ENCODE measurements at regions not wholly inside any gene's neighbourhood (a gene's known extent, or its start where the extent isn't known, plus 50 kb on each side); places are given as distances from the start of the nearest gene placed in this dataset.
A peak's percentile ranks its signal among the peaks of the same experiment; 100 is the strongest.
"Not testable (repeated sequence)": the region's sequence is repeated elsewhere in the genome, so short reads cannot be mapped to it uniquely, and the experiment has no call there.

DNA sequence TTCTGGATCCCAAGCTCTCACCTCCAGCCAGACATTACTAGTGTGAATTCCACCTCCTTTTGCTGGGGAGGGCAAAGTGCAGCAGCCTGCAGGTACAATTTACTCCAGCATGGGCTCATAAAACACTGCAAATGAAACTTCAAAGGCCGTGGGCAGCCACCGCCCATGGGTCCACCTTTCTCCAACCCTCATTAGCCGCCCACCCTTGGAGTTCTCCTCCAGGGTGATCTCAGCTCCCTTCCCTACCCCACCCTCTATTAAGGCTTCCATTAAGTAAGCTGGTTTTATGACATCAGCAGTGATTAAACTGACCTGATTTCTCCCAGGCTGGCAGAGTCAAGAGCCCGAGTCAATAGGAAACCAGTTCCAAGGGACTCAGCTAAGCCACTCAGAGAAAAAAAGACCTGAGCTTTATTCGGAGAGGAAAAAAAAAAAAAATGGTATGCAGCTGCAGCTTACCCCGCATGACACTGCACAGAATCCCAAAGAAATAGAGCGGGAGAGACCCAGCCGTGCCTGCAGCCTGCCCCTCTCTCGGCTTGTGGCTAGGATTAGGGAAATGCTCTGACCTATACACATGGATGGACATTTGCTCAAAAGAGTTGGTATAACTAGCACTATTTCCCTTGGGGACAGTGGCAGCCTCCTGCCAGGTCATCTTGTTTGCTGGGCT, 319.6 kb downstream of the PTTG2 start:
- no peak for DNase-seq

DNA sequence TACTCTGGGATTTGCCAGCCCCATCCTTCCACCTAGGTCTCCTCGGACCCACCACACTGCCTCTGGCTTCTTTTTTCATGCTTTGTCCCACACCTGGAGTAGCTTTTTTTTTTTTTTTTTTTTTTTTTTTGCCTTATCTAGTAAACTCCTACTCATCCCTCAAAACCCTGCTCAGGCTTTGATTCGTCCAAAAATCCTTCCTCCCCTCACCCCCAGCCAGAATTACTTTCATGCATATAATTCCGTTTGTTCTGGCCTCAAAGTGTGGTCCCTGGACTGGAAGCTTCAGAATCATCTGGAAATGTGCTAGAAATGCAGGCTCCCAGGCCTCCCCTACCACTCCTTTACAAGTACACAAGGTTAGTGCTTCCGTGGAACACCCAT, 320.1 kb downstream of the PTTG2 start:
- no peak for DNase-seq

DNA sequence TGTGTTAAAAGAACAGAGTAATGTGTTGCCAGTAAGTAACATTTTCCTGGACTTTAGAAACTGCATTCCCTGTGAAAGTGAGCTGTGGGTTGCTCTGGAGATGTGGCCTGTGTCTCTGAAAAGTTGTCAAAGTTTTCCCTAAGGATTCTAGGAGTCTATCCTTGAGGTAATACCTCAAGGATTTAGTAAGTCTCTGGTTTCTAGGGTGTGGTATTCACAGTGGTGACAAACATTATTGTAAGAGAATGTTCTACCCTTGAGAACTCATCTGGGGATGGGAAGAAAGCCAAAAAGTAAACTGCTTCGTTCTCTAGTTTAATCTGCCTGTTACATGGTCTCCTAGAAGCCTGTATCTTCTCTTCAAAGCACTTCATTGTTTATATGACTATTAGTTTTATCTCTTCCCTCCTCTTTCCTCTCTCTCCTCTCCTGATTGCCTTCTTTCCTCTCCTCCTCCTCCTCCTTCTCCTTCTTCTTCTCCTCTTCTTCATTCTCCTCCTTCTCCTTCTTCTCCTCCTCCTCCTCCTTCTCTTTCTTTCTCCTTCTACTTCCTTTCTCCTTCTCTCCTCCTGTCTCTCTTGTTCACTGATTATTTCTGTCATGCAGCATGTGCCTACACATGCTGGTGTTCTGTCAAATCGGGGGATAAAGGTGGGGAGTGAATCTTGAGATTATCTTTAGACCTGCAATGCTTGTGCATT, 321.3 kb downstream of the PTTG2 start:
- peak; percentile 52 for DNase-seq

DNA sequence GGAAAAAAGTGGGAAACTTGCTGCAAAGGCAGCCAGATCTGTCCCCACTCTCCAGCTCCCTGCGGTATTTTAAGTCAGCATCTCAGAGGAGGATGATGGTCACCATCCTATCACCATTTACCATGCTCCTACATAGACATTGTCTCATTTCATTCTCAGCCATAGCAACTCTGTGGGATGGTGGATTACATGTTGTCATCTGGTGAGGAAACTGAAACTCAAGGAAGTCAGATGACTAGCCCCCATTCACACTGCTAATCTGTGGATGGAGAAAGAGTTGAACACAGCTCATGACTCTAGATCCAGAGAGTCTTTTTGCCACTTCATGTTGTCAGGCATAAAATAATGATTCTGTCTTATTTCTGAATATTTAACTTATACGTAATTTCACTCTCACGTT, 323.5 kb downstream of the PTTG2 start:
- no peak for DNase-seq

DNA sequence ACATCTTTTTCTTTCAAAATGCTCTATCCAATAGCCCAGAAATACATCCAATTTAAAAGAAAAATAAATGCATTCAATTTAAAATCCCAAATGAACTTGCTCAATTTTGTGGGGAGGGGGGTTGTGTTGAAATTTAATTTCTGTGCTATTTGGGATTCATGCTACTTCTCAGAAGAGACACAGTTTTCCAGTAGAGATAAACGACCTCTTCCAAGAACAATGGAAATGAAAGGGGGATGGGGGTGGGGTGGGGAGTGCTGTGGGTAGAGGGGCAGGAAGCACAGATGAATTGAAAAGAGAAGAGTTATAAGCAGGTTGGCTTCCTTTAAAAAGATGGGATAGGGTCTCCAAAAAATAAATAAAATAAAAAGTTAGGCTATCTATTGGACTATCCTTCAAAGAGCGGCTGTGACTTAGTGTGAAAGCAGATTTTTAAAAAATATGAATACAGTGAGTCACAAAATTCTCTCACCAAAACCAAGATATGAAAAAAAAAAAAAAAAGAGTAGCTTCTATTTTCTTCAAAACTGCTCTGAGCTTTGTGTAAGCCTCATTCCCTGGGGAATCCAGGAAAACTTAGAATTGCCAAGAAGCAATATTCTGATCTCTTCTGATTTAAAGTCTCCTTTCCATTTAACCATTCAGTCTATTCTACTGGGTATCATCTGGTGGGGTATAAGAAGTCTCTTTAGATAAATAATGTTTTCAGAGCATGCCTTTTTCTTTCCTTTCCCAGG, 324.3 kb downstream of the PTTG2 start:
- DNase-seq = peak; percentile 28

DNA sequence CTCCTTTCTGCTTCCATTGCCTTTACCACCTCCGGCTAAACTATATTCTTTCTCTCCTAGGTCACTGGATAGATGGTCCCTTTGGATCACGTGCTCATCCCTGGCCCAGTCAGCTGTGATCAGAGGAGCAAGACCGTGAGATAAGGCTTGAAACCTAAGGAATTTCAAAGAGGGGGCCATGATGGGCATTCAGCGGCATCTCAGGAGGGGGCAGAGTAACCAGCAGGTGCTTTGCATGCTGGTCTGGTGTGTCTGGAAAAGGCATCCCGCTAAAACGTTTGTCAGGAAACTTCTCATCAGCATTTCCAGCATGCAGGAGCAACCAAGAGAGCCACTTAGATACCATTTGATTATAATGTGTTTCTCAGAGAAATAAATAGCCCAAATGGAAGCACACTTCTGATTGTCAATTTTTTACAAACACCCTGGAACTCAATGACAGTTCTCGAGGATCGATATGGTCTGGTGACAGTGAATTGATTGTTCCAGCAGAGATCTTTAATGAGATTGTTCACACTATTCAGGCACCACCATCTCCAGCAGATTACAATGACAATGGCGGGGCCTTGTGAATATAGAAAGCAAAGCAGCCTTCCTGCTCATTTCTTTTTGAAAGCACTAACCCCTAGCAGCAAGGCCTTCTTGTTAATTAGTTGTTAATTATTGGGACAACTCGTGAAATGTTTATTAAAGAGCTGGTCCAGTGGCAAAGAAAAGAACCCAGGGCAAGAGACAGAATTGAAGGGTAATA, 327.1 kb downstream of the PTTG2 start:
- no peak for DNase-seq

DNA sequence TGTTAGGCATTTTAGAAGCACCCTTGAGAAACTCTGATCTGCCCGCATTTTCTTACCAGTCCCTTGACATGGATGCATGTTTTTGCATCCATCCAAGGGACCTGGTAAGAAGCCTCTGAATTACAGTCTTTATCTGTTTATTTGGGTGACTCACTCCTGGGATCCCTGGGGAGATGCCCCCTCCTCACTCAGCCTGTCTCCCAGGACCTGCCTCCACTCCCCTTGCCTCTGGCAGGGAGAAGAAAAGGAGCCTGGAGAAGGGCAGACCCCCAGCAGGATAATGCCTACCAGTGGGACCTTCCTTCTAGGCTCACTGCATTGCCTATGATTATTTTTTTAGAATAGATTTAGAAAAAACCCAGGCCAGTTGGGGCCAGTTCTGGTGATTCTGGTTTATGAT, 329.4 kb downstream of the PTTG2 start:
- no peak for DNase-seq

DNA sequence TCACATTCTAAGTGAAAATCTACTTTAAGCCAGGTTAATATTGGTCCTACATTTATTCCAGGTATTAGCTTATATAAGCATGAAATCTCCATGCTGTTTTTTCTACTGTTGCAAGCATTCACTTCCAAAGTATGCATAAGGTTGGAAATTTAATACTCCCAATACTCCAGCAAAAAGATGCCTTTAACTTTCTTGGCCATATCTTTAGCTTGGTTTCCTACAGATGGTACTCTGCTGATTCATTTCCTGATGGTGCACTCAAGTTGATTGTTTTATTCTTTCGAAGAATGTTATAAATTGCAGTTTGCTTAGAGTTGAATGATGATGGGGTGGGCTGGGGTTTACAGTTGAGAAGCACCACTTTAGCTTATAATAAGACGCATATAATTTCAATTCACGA, 330.2 kb downstream of the PTTG2 start:
- peak; percentile 71 for DNase-seq

DNA sequence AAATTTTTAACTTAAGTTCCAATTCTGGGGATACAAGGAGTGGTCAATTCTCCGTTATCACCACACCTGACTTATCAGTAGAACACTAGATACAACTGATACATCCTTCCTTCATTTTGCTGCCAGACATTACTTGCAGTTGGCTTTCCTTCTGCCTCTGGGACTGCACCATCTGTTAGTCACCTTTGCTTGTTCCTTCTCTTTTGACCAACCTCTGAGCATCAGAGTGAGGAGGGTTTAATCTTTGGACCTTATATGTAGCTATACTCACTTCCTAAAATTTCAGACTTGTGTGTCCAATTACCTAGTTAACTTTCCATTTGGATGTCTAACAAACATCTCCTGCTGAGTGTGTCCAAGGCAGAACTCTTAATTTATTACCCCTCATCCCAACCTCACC, 330.7 kb downstream of the PTTG2 start:
- DNase-seq = no peak

DNA sequence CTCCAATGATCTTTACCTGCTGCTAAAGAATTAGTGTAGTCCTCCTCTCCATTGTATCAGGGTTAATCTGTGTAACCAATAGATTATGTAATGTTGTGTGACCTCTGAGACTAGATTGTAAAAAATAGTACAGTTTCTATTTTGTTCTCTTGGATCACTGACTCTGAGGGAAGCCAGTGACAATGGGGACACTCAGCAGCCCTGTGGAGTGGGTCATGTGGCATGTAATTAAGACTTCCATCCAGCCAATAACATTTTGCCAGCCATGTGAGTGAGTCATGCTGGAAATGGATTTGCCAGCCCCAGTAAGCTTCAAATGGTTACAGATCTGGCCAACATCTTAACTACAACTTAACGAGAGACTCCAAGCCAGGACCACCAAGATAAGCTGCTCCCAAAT, 332.3 kb downstream of the PTTG2 start:
- no peak for DNase-seq

DNA sequence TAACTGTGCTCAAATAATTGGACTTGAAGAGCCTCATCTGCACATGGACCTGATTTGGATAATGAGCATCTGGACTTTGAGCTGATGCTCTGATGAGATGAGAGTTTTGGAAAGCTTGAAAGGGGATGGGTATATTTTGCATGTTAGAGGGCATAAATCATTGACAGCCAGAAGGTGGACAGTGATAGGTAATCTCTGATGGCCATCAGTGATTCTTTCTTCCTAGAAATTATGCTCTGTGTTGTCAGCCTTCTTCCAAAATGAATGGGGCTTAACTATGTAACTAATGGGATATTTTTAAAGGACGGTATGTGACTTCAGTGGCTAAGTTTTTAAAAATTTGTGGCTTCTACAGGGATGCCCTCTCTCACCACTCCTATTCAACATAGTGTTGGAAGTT, 334.0 kb downstream of the PTTG2 start:
- DNase-seq = no peak

DNA sequence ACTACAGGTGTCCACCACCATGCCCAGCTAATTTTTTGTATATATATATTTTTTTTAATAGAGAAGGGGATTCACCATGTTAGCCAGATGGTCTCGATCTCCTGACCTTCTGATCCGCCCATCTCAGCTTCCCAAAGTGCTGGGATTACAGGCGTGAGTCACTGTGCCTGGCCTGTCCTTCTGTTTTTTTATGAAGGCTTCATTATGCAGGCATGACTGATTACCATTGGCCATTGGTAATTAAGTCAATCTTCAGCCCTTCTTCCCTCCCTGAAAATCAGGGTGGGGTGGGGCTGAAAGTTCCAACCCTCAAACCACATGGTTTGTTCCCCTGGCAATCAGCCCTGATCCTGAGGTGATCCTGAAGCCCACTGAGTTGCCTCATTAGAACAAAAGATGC, 336.9 kb downstream of the PTTG2 start:
- no peak for DNase-seq

DNA sequence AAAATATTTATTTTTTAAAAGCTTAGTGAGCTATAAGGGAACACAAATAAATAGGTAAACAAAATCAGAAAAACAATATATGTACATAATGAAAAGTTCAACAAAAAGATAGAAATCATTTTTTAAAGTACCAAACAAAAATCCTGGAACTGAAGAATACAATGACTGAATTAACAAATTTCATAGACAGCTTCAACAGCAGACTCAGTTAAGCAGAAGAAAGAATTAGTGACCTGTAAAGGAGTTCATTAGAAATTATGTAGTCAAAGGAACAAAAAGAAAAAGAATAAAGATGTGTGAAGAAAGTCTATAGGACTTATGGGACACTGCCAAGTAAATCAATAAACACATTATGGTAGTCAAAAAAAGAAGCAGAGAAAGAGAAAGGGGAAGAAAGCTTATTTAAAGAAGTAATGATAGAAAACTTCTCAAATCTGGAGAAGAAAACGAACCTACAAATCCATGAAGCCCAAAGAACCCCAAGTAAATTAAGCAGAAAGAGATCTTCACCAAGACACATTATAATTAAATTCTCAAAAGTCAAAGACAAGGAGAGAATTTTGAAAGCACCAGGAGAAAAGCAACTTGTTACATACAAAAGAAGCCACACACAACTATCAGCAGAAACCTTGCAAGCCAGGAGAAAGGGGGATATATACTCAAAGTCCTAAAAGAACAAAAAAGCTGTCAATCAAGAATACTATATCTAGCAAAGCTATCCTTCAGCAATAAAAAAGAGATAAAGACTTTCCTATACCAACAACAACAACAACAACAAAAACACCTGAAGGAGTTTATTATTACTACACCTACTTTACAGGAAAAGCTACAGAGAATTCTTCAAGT, 338.9 kb downstream of the PTTG2 start:
- DNase-seq = no peak

DNA sequence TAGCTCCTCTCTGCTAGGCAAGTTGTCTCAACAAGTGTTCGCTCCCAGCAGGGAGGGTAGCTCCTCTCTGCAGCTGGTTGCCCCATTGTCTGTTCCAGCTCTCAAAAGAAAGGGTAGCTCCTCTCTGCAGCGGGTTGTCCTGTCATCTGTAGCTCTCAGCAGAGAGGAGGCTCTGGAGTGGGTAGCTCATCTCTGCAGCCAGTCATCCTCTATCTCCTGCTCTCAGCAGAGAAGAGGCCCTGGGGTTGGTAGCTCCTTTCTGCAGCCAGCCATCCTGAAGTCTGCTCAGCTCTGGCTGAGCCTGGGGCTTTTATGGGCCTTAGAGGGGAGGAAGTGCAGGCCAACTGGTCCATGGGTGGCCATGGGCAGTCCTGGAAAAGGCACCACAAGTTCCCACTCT, 342.7 kb downstream of the PTTG2 start:
- DNase-seq = no peak

DNA sequence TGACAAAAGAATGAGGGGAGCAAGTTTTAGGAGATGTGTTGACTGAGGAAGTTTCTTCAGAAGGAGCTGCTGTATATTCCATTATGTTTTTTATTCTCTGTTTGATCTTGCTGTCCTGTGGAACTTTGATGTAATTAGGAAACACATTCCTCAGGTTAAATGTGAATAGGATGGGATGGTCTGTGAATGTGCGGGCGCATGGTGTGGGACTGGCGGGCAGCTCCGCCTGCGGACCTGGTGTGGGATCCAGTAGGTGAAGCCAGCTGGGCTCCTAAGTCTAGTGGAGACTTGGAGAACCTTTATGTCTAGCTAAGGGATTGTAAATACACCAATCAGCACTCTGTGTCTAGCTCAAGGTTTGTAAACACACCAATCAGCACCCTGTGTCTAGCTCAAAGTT, 344.3 kb downstream of the PTTG2 start:
- DNase-seq = not testable (repeated sequence)

DNA sequence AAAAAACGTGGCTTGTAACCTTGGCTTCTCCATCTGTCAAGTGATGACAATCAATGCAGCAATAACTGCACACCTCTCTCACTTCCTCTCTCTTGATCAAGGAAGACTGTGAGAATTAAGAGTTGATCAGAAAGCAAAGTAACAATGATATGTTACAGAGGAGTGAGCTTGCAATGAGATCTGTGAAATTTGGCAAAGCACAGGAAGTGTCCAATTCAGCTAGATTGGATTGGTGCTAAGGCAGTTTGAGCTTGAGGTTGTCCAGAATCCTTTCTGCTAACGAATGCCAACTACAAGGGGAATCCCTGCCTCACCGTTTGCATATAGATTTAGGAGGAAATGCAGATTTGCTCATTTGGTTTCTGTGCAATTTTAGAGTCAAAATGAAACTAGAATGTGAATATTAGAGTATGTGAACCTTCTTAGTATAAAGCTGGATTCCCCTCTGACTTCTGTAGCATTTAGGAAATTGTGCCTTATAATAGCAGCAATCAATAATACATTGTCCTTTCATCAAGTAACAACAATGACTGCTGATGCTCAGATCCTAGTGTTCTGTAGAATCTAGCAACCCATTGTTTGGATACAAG, 346.4 kb downstream of the PTTG2 start:
- no peak for DNase-seq

DNA sequence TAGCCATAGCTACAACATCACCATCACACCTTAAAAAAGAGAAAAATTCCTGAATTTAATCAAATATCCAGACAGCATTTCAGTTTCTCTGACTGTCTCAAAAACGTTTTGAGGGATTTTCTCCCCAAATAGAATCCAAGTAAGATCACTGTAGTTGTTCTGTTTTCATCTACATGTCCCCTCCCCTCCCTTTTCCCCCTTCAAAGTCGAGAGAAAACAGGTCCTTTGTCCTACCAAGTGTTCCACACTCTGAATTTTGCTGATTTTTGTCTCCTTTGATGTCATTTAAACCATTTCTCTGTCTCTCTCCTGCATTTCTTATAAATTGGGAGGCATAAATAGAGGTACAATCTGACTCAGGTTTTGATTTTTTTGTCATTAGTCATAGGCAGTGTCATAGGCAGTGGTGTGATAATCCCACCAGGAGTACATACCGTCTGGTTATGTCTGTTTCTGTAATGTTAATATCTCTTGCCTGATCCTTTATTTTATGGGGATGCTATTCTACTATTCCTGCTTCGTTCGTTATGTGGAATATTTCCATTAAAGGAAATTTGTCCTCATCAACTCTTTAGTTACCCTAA, 348.6 kb downstream of the PTTG2 start:
- peak; percentile 66 for DNase-seq

DNA sequence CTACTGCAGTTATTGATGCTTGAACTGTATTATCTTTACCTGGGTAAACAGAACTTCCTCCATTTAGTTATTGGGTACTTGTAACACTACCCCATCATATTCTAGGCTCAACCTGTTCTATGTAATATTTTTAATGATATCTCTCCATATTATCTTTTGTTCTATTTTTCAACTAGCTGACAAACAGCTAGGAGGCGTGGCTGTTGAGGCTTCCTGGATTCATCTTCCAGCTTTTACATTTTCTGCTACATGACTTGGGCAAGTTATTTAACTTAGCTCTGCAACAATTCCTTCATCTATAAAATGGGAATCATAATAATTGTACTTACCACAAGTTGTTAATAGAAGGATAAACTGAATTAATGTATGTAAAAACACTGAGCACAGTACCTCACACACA, 349.3 kb downstream of the PTTG2 start:
- no peak for DNase-seq

DNA sequence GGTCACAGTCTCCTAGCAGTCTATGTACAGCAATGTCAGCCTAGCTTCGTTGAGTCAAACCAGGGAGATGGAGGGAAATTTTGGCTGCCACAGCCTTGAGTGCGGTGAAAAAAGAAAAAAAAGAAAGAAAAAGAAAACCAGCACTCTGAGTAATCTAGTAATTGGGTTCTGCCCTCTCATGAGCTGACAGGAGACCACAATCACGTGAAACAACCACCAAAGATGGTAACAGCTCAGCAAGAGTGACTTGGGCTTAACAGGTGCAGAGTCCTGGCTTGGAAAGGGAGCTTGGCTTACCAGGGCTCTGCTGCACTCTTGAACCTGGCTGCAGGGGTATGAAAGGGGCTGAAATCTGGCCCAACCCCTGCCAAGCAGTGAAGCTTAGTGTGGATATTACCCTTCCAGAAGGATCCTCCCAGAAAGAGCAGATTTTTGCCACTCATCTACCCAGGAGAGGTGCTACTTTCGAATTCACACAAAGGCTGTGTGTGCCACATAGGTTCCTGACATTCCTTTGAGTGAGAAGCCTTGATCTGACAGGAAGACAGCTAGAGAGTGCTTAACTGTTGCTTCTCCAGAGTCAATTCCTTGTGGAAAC, 350.3 kb downstream of the PTTG2 start:
- DNase-seq = no peak

DNA sequence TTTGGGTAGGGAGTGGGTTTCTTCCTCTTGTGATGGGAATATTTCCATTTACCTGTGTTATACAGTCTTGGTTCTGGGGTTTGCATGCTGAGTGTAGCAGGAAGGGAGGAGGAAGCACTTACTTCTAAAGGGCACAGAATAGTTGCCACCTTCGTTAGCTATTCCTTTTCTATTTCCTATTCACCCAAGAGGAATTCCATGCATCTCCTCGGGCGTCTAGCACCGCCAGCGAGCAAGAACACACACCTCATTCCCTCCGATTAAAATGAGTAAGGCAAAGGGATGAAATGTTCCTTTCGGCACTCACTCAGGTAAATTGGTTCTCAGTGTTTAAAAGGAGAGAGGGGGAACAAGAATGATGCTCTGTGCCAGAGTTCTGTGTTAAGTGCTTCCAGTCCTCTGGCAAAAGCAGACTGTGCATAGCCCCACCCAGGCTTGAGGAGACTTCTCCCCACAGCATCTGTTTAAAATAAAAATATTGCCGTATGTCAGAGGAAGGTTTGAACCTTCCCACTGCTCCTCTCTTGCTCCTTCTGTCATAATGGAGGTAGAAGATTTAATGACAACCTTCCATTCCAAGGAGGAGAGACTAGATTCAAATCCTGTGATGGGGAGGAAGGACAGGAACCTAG, 351.4 kb downstream of the PTTG2 start:
- DNase-seq = no peak

DNA sequence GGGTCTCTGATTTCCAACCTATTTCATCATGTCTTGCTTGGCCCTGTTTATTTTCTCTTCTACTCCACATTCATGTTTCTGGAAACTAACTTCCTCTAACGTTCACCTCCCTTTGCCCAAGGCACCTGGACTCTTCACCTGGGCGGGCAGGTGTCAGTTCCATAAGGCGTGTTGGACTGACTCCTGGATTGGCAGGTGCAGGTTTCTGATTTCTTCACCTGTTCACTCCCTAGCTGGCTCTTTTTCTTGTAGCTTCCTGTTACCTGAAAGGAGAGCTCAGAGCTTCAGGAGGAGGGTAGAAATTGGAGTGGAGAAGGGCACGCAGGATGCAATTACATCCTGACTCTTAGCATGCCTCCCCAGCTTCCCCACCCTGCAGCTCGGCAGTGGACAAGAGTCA, 350.8 kb upstream of the KLF3 start:
- DNase-seq = no peak
